Smooth muscle cell (in vitro differentiated cells): ENCODE measurements at regions not wholly inside any gene's neighbourhood (a gene's known extent, or its start where the extent isn't known, plus 50 kb on each side); places are given as distances from the start of the nearest gene placed in this dataset.

Experiments used
- DNase-seq: peaks from one replicate; lab custom pipeline; 2025; ENCODE audit not compliant: unreplicated experiment; lab: John Stamatoyannopoulos, UW
- H2AFZ ChIP-seq: fragments of 200-600 bp; sonication (generic); 2 replicates; pipeline ENCODE4 v1.6.0; 2016; ENCODE audit warnings: antibody characterized with exemption, low read depth, mild to moderate bottlenecking
- H3F3A ChIP-seq: fragments of 200-600 bp; sonication (generic); 2 replicates; pipeline ENCODE4 v1.6.0; 2017; ENCODE audit warnings: antibody characterized with exemption, low read depth
- H3K27ac ChIP-seq: fragments of 200-600 bp; sonication (generic); 2 replicates; pipeline ENCODE4 v1.5.1; 2016; ENCODE audit warnings: low read depth, mild to moderate bottlenecking
- H3K27me3 ChIP-seq: fragments of 200-600 bp; sonication (generic); 2 replicates; pipeline ENCODE4 v1.6.1; 2016; ENCODE audit warnings: low read depth, mild to moderate bottlenecking
- H3K36me3 ChIP-seq: fragments of 200-600 bp; sonication (generic); 2 replicates; pipeline ENCODE4 v1.5.1; 2016; ENCODE audit warnings: low read depth
- H3K4me1 ChIP-seq: fragments of 200-600 bp; sonication (generic); 2 replicates; pipeline ENCODE4 v1.5.1; 2016; ENCODE audit warnings: low read depth
- H3K4me2 ChIP-seq: fragments of 200-600 bp; sonication (generic); 2 replicates; pipeline ENCODE4 v1.6.0; 2016; ENCODE audit warnings: mild to moderate bottlenecking
- H3K4me3 ChIP-seq: fragments of 200-600 bp; sonication (generic); 2 replicates; pipeline ENCODE4 v1.5.1; 2016; ENCODE audit warnings: mild to moderate bottlenecking
- H3K79me2 ChIP-seq: fragments of 200-600 bp; sonication (generic); 2 replicates; pipeline ENCODE4 v1.6.0; 2016; ENCODE audit warnings: low read depth, mild to moderate bottlenecking
- H3K9ac ChIP-seq: fragments of 200-600 bp; sonication (generic); 2 replicates; pipeline ENCODE4 v1.6.0; 2016; ENCODE audit warnings: low read depth
- H3K9me3 ChIP-seq: fragments of 200-600 bp; sonication (generic); replicated peaks from 2 replicates; pipeline ENCODE4 v1.5.1; 2016; ENCODE audit warnings: low read depth
- H4K20me1 ChIP-seq: fragments of 200-600 bp; sonication (generic); 2 replicates; pipeline ENCODE4 v1.6.0; 2016; ENCODE audit warnings: low read depth
- WGBS: methylation state at CpG from one replicate; pipeline ENCODE4 v1.1.7; 2016; ENCODE audit warnings: low lambda C conversion rate; 5-methylcytosine and 5-hydroxymethylcytosine counted together
- TF ChIP-seq, protein P1 (sequence below): fragments of 200-600 bp; sonication (generic); IDR thresholded peaks from 2 replicates; pipeline ENCODE4 v1.5.1; 2017; ENCODE audit warnings: borderline replicate concordance, mild to moderate bottlenecking, antibody characterized with exemption; ENCODE audit not compliant: insufficient read depth, poor library complexity, severe bottlenecking

DNA sequence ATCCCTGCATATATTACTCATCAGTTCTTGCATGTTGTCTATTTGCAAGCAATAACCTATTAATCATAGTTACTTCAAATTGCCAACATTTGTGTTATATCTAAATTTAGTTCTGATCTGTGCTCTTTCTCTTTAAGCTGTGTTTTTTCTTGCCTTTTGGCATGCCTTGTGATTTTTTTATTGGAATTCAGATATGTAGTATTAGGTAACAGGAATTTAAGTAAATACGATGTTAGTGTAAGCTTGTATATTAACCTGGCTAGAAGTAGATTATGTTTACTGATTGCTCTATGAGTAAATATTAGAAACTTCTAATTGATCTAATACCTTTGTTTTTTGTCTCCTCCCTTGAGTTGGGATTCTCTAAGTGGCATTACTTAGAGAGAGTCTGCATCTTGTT, 718.9 kb upstream of the POT1 start:
- H3K4me3 ChIP-seq, result no peak overlapping the region
- TF ChIP-seq, protein P1, sequence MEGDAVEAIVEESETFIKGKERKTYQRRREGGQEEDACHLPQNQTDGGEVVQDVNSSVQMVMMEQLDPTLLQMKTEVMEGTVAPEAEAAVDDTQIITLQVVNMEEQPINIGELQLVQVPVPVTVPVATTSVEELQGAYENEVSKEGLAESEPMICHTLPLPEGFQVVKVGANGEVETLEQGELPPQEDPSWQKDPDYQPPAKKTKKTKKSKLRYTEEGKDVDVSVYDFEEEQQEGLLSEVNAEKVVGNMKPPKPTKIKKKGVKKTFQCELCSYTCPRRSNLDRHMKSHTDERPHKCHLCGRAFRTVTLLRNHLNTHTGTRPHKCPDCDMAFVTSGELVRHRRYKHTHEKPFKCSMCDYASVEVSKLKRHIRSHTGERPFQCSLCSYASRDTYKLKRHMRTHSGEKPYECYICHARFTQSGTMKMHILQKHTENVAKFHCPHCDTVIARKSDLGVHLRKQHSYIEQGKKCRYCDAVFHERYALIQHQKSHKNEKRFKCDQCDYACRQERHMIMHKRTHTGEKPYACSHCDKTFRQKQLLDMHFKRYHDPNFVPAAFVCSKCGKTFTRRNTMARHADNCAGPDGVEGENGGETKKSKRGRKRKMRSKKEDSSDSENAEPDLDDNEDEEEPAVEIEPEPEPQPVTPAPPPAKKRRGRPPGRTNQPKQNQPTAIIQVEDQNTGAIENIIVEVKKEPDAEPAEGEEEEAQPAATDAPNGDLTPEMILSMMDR, result no peak
- H3K36me3 ChIP-seq, result no peaks in the 10 kb centered on the region
- no peak for DNase-seq
- WGBS, result 91% methylated on average over 1 of the region's 1 CpG
- no peaks in the 10 kb centered on the region for H4K20me1 ChIP-seq
- no peaks in the 10 kb centered on the region for H3K9me3 ChIP-seq
- no peak overlapping the region for H3K4me2 ChIP-seq
- no peaks in the 10 kb centered on the region for H3K4me1 ChIP-seq
- no peaks in the 10 kb centered on the region for H3K27me3 ChIP-seq
- no peaks in the 10 kb centered on the region for H3K79me2 ChIP-seq
- H3K9ac ChIP-seq, result no peak overlapping the region
- no peak overlapping the region for H2AFZ ChIP-seq
- no peak overlapping the region for H3K27ac ChIP-seq
- H3F3A ChIP-seq, result no peaks in the 10 kb centered on the region

DNA sequence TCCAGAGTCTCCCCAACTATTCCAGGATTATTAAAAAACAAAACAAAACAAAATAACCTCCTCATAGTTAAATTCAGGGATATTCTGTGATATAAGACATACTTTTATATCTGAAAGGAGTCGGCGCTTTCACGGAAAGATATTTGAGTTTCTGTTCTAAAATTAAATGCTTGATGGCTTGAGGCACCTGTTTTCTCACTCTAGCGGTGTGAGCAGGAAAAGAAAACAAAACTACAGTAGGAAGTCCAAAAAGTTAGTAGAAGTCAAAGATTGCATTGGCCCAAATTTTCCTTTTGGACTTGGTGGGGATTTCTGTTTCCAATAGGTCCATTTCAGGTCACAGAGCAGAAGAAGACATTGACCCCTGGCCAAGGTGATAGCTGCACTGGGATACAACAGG, 716.1 kb upstream of the POT1 start:
- no peaks in the 10 kb centered on the region for H3K4me1 ChIP-seq
- H2AFZ ChIP-seq, result no peak overlapping the region
- H3K4me3 ChIP-seq, result no peak overlapping the region
- no peaks in the 10 kb centered on the region for H3K27me3 ChIP-seq
- no peak overlapping the region for H3K27ac ChIP-seq
- no peak for DNase-seq
- no peaks in the 10 kb centered on the region for H3K79me2 ChIP-seq
- H3F3A ChIP-seq, result no peaks in the 10 kb centered on the region
- TF ChIP-seq, protein P1, result no peak
- H4K20me1 ChIP-seq, result no peaks in the 10 kb centered on the region
- 94% methylated on average over 4 of the region's 4 CpGs for WGBS
- no peaks in the 10 kb centered on the region for H3K36me3 ChIP-seq
- H3K9ac ChIP-seq, result no peak overlapping the region
- no peak overlapping the region for H3K4me2 ChIP-seq
- H3K9me3 ChIP-seq, result no peaks in the 10 kb centered on the region

DNA sequence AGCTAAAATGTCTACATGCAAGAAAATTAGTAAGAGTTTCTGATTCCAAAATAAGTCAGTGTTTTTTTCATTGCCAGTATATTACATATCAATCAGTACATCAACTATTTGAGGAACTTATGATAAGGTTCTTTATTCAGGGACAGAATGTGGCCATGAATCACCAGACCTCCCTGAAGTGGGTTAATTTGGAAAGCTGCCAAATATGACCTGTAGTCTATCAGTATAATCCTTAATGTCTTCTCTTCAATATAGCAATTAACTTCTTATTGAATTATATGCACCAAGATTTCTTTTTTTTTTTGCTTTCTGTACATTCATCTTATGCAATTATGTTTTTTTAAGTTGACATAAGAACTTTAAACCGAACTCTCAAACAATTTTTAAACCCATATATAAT, 714.5 kb upstream of the POT1 start:
- whole genome bisulfite sequencing, result 89% methylated on average over 1 of the region's 1 CpG
- TF ChIP-seq, protein P1, result no peak

DNA sequence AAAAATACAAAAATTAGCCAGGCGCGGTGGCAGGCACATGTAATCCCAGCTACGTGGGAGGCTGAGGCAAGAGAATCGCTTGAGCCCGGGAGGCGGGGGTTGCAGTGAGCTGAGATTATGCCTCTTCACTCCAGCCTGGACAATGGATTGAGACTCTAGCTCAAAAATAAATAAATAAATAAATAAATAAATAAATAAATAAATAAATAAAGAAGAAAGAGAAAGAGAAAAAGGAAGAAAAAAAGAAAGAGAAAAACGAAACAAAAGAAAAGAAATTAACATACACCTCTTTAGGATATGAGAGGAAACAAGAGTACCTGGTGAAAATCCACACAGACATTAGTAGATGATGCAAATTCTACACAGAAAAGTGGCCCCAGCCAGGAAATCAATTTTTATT, 713.7 kb upstream of the POT1 start:
- Histone ChIP-seq H3K27ac (no peak overlapping the region), H3K79me2 (no peaks in the 10 kb centered on the region), H3K9ac (no peak overlapping the region), H3K27me3 (no peaks in the 10 kb centered on the region), H3K4me2 (no peak overlapping the region), H3K4me1 (no peaks in the 10 kb centered on the region), H3K36me3 (no peaks in the 10 kb centered on the region), H2AFZ (no peak overlapping the region), H4K20me1 (no peaks in the 10 kb centered on the region), H3F3A (no peaks in the 10 kb centered on the region), H3K4me3 (no peak overlapping the region), H3K9me3 (no peaks in the 10 kb centered on the region)
- 97% methylated on average over 7 of the region's 7 CpGs for WGBS
- TF ChIP-seq, protein P1, result no peak
- no peak for DNase-seq

More for the DNA sequence above, 714.5 kb upstream of the POT1 start:
- Histone ChIP-seq H3K79me2 (no peaks in the 10 kb centered on the region), H3K4me3 (no peak overlapping the region), H3F3A (no peaks in the 10 kb centered on the region), H3K4me2 (no peak overlapping the region), H3K27me3 (no peaks in the 10 kb centered on the region), H3K9me3 (no peaks in the 10 kb centered on the region), H3K4me1 (no peaks in the 10 kb centered on the region), H4K20me1 (no peaks in the 10 kb centered on the region), H2AFZ (no peak overlapping the region), H3K9ac (no peak overlapping the region), H3K27ac (no peak overlapping the region), H3K36me3 (no peaks in the 10 kb centered on the region)
- no peak for DNase-seq
